ENCODE measurements at regions not wholly inside any gene's neighbourhood (a gene's known extent, or its start where the extent isn't known, plus 50 kb on each side); places are given as distances from the start of the nearest gene placed in this dataset.

DNA sequence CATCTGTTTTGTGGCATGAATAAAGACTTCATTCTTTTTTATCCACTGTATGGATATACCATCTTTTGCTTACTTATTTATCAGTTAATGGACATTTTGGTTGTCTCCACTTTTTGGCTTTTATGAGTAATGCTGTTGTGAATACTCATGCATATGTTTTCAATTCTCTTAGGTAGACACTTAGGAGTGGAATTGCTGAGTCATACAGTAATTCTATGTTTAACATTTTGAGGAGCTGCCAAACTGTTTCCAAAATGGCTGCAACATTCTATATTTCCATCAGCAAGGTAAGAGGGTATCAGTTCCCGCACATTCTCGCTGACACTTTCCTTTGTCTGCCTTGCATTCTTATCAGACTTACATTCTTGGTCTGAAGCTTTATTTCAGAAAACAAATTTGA is 191.1 kb downstream of the WNT5A start:
- TF ChIP-seq, protein P1, sequence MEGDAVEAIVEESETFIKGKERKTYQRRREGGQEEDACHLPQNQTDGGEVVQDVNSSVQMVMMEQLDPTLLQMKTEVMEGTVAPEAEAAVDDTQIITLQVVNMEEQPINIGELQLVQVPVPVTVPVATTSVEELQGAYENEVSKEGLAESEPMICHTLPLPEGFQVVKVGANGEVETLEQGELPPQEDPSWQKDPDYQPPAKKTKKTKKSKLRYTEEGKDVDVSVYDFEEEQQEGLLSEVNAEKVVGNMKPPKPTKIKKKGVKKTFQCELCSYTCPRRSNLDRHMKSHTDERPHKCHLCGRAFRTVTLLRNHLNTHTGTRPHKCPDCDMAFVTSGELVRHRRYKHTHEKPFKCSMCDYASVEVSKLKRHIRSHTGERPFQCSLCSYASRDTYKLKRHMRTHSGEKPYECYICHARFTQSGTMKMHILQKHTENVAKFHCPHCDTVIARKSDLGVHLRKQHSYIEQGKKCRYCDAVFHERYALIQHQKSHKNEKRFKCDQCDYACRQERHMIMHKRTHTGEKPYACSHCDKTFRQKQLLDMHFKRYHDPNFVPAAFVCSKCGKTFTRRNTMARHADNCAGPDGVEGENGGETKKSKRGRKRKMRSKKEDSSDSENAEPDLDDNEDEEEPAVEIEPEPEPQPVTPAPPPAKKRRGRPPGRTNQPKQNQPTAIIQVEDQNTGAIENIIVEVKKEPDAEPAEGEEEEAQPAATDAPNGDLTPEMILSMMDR (IDR thresholded peaks at IDR 0.05; ENCODE audit: borderline replicate concordance, extremely low read depth, low read length, poor library complexity, severe bottlenecking): no peak
- no peak for TF ChIP-seq EZH2 (IDR thresholded peaks at IDR 0.05; ENCODE audit: borderline replicate concordance, low read depth, low read length, severe bottlenecking)

Measured in DND-41 (cell line).